ENCODE measurements at regions not wholly inside any gene's neighbourhood (a gene's known extent, or its start where the extent isn't known, plus 50 kb on each side); places are given as distances from the start of the nearest gene placed in this dataset.

DNA sequence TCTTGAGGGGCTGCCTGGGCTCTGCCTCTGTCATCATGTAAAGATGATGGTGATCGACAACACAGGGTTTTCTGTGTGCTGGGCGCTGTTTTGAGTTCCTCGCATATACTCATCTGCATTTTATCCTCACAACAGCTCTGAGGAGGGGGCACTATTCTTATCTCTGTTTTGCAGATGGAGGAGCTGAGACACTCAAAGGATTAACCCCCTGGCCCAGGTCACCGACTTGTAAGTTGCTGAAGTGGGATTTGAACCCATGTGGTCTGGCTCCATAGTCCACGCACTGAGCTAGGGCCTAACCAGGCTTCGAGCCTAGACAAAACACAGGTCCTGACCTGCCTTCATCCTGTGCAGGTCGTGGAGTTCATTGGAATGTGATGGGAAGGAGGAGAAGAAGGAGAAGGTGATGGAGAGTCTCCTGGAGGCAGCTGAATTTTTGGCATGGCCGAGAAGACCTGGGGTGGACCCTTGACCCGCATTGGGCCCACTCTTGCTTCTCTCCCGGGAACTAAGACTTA is 140.0 kb downstream of the ASCL4 start:
- no peak for ATAC-seq
- H3K4me1 ChIP-seq = no peaks in the 10 kb centered on the region
- no peak for DNase-seq (ENCODE audit: low read depth in 1 of 2, low spot score in 1 of 2)
- ChIA-PET POLR2A (no interaction called here), CTCF (no interaction called here)
- TF ChIP-seq HOXA7 (CRISPR knock-in tag; IDR thresholded peaks at IDR 0.05) (no peak), FOSL2 (IDR thresholded peaks at IDR 0.05) (no peak), FOSL2 (CRISPR knock-in tag; IDR thresholded peaks at IDR 0.05) (no peak), ZC3H11A (IDR thresholded peaks at IDR 0.05) (no peak), MYC (IDR thresholded peaks at IDR 0.05; ENCODE audit: borderline replicate concordance, low read length) (no peak), ZNF302 (CRISPR knock-in tag; IDR thresholded peaks at IDR 0.05) (no peak), MAFK (IDR thresholded peaks at IDR 0.05; ENCODE audit: partially characterized antibody) (no peak), CHD2 (IDR thresholded peaks at IDR 0.05; ENCODE audit: low read length, partially characterized antibody) (no peak), FOXS1 (CRISPR knock-in tag; IDR thresholded peaks at IDR 0.05) (no peak), RNF2 (IDR thresholded peaks at IDR 0.05; ENCODE audit: borderline replicate concordance, low read depth) (no peak), TFCP2L1 (CRISPR knock-in tag; IDR thresholded peaks at IDR 0.05) (no peak), HDAC2 (IDR thresholded peaks at IDR 0.05) (no peak), NFE2L2 (conservative IDR thresholded peaks at IDR 0.05; ENCODE audit: low read length) (no peak), EHMT2 (IDR thresholded peaks at IDR 0.05; ENCODE audit: low read depth) (no peak), HEYL (CRISPR knock-in tag; IDR thresholded peaks at IDR 0.05) (no peak), TP53 (CRISPR knock-in tag; IDR thresholded peaks at IDR 0.05) (no peak)
- TF ChIP-seq, protein P1, sequence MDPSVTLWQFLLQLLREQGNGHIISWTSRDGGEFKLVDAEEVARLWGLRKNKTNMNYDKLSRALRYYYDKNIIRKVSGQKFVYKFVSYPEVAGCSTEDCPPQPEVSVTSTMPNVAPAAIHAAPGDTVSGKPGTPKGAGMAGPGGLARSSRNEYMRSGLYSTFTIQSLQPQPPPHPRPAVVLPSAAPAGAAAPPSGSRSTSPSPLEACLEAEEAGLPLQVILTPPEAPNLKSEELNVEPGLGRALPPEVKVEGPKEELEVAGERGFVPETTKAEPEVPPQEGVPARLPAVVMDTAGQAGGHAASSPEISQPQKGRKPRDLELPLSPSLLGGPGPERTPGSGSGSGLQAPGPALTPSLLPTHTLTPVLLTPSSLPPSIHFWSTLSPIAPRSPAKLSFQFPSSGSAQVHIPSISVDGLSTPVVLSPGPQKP (IDR thresholded peaks at IDR 0.05; ENCODE audit: low read depth, low read length) = no peak
- TF ChIP-seq, protein P2, sequence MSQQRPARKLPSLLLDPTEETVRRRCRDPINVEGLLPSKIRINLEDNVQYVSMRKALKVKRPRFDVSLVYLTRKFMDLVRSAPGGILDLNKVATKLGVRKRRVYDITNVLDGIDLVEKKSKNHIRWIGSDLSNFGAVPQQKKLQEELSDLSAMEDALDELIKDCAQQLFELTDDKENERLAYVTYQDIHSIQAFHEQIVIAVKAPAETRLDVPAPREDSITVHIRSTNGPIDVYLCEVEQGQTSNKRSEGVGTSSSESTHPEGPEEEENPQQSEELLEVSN (IDR thresholded peaks at IDR 0.05; ENCODE audit: borderline replicate concordance, low read depth) = no peak
- TF ChIP-seq, protein P3, sequence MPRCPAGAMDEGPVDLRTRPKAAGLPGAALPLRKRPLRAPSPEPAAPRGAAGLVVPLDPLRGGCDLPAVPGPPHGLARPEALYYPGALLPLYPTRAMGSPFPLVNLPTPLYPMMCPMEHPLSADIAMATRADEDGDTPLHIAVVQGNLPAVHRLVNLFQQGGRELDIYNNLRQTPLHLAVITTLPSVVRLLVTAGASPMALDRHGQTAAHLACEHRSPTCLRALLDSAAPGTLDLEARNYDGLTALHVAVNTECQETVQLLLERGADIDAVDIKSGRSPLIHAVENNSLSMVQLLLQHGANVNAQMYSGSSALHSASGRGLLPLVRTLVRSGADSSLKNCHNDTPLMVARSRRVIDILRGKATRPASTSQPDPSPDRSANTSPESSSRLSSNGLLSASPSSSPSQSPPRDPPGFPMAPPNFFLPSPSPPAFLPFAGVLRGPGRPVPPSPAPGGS (IDR thresholded peaks at IDR 0.05) = no peak
- TF ChIP-seq, protein P4, sequence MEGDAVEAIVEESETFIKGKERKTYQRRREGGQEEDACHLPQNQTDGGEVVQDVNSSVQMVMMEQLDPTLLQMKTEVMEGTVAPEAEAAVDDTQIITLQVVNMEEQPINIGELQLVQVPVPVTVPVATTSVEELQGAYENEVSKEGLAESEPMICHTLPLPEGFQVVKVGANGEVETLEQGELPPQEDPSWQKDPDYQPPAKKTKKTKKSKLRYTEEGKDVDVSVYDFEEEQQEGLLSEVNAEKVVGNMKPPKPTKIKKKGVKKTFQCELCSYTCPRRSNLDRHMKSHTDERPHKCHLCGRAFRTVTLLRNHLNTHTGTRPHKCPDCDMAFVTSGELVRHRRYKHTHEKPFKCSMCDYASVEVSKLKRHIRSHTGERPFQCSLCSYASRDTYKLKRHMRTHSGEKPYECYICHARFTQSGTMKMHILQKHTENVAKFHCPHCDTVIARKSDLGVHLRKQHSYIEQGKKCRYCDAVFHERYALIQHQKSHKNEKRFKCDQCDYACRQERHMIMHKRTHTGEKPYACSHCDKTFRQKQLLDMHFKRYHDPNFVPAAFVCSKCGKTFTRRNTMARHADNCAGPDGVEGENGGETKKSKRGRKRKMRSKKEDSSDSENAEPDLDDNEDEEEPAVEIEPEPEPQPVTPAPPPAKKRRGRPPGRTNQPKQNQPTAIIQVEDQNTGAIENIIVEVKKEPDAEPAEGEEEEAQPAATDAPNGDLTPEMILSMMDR (IDR thresholded peaks at IDR 0.05) = no peak
- TF ChIP-seq, protein P5, sequence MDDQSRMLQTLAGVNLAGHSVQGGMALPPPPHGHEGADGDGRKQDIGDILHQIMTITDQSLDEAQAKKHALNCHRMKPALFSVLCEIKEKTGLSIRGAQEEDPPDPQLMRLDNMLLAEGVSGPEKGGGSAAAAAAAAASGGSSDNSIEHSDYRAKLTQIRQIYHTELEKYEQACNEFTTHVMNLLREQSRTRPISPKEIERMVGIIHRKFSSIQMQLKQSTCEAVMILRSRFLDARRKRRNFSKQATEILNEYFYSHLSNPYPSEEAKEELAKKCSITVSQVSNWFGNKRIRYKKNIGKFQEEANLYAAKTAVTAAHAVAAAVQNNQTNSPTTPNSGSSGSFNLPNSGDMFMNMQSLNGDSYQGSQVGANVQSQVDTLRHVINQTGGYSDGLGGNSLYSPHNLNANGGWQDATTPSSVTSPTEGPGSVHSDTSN (IDR thresholded peaks at IDR 0.05) = no peak
- no peak overlapping the region for H3K27ac ChIP-seq
- 27% methylated on average over 10 of the region's 10 CpGs for WGBS (ENCODE audit: missing lambda C conversion rate)
- H3K4me3 ChIP-seq = no peak overlapping the region
- H3K9me3 ChIP-seq = 0 out of 3 replicates have a peak, but pooled peaks cover 2% of the 10 kb centered on the region
- H3K4me2 ChIP-seq = no peak overlapping the region
- no peak for FAIRE-seq

Measured in A549 (cell line).